NT2/D1 (cell line): ENCODE measurements at regions not wholly inside any gene's neighbourhood (a gene's known extent, or its start where the extent isn't known, plus 50 kb on each side); places are given as distances from the start of the nearest gene placed in this dataset.

Source experiments
- DNase-seq: peaks from one replicate; pipeline ENCODE4 v3.0.0-alpha.2; 2011; ENCODE audit warnings: low read depth, low spot score
- H3K27me3 ChIP-seq: 2 replicates; pipeline ENCODE4 v1.6.0; 2011; ENCODE audit warnings: mild to moderate bottlenecking; ENCODE audit not compliant: insufficient read length, insufficient read depth
- H3K36me3 ChIP-seq: 2 replicates; pipeline ENCODE4 v1.6.1; 2011; ENCODE audit warnings: mild to moderate bottlenecking, low read length, mixed read lengths; ENCODE audit not compliant: insufficient read depth, insufficient read length
- H3K4me1 ChIP-seq: 2 replicates; pipeline ENCODE4 v1.5.1; 2011; ENCODE audit not compliant: insufficient read depth, insufficient read length
- H3K4me3 ChIP-seq: 2 replicates; pipeline ENCODE4 v1.5.1; 2011; ENCODE audit warnings: low read depth; ENCODE audit not compliant: insufficient read length
- H3K9ac ChIP-seq: 2 replicates; pipeline ENCODE4 v1.6.0; 2011; ENCODE audit warnings: low read depth; ENCODE audit not compliant: insufficient read length
- H3K9me3 ChIP-seq: 2 replicates; pipeline ENCODE4 v1.5.1; 2011; ENCODE audit warnings: mild to moderate bottlenecking, low read length; ENCODE audit not compliant: insufficient read depth
- SUZ12 ChIP-seq: IDR thresholded peaks from 2 replicates; pipeline ENCODE4 v1.6.1; 2011; ENCODE audit not compliant: insufficient read length, insufficient read depth; ENCODE audit errors: extremely low read depth
- YY1 ChIP-seq: IDR thresholded peaks from 2 replicates; pipeline ENCODE4 v1.6.1; 2011; ENCODE audit not compliant: insufficient read length, insufficient read depth
- ZNF274 ChIP-seq: IDR thresholded peaks from 2 replicates; pipeline ENCODE4 v1.6.1; 2011; ENCODE audit warnings: mild to moderate bottlenecking, low read depth, low read length

GRCh38 chr16:88326611-88327485 is 55.9 kb upstream of the ZNF469 start:
- TF ChIP-seq YY1 = no peak
- no peak for TF ChIP-seq ZNF274
- TF ChIP-seq SUZ12 = no peak
- Histone ChIP-seq H3K9ac (no peak overlapping the region), H3K9me3 (no peaks in the 10 kb centered on the region), H3K36me3 (no peaks in the 10 kb centered on the region), H3K27me3 (no peaks in the 10 kb centered on the region), H3K4me3 (no peak overlapping the region), H3K4me1 (peaks cover 11% of the 10 kb centered on the region)
- DNase-seq = no peak

DNA sequence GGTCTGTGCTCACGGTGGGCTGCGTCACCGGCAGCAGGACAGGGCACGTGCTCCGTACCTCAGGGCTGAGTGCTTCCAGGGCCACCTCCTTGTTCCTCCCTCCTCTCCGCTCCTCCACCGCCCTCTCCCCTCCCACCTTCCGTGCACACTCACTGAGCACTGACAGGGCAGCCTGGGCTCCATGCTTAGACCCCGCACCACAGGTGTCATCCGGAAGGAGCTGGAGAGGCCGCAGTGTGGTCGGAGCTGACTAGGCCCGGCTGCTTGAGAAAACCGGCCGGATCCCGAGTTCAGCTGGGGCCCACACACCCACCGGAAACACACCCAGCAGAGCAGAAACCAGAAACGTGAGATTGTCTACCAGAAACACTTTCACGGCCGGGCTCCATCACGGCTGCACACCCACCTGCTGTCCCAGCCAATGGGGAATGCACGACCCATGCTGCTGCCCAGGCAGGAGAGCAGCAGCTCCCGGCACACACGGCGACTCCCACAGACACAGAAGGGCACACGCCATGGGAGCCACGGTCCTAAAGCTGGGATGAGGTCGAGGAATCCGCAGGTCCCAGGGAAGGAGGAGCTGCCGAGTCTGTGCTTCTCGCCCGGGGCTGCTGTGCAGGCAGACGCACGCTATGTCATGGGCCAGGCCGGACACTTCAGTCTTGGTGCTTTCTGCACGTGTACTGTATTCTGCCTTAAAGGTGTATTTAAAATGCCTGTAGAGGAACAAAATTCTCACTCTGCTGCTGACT is 55.0 kb upstream of the ZNF469 start:
- no peak overlapping the region for H3K9ac ChIP-seq
- H3K4me1 ChIP-seq = peaks cover 14% of the 10 kb centered on the region
- TF ChIP-seq YY1 (no peak), SUZ12 (no peak), ZNF274 (no peak)
- H3K9me3 ChIP-seq = no peaks in the 10 kb centered on the region
- no peaks in the 10 kb centered on the region for H3K36me3 ChIP-seq
- H3K4me3 ChIP-seq = no peak overlapping the region
- H3K27me3 ChIP-seq = no peaks in the 10 kb centered on the region
- DNase-seq = no peak

DNA sequence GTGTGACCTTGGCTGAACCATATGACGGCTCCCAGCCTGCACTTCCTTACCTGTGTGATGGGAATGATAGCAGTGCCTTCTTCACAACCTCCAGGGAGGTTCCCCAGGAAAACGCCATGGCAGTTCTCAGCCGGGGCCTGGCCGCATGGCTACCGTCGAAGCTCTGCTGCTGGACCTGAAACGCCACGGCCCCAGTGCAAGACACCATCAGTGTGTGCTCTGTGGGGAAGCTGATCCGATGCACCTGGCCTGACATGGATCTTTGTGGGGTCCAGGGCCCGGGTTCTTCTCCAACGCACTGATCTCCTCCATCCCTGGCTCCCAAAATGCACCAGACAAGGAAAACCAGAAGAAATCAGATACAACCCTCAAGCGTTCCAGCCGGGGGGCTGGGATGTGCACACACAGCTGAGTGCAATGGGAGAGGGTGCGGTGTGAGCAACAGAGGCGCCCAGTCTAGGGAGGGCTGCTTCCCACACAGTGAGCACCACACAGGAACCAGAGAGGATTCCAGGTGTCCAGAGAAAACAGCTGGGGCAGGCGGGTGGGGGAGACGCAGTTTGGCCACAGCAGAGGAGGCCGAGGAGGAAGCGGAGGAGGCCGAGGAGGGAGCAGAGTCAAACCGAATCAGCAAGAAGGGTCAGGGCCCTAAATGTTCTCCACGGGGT is 54.3 kb upstream of the ZNF469 start:
- H3K36me3 ChIP-seq = no peaks in the 10 kb centered on the region
- peaks cover 14% of the 10 kb centered on the region for H3K4me1 ChIP-seq
- H3K27me3 ChIP-seq = no peaks in the 10 kb centered on the region
- no peak overlapping the region for H3K9ac ChIP-seq
- TF ChIP-seq ZNF274 (no peak), SUZ12 (no peak), YY1 (no peak)
- no peak for DNase-seq
- H3K9me3 ChIP-seq = no peaks in the 10 kb centered on the region
- no peak overlapping the region for H3K4me3 ChIP-seq

- Histone ChIP-seq H3K9me3 (no peaks in the 10 kb centered on the region), H3K4me1 (peaks cover 14% of the 10 kb centered on the region), H3K27me3 (no peaks in the 10 kb centered on the region), H3K4me3 (no peak overlapping the region), H3K36me3 (no peaks in the 10 kb centered on the region), H3K9ac (no peak overlapping the region)
- TF ChIP-seq SUZ12 (no peak), YY1 (no peak), ZNF274 (no peak)
- no peak for DNase-seq
These were observed 52.7 kb upstream of the ZNF469 start for GRCh38 chr16:88329726-88330700.

DNA sequence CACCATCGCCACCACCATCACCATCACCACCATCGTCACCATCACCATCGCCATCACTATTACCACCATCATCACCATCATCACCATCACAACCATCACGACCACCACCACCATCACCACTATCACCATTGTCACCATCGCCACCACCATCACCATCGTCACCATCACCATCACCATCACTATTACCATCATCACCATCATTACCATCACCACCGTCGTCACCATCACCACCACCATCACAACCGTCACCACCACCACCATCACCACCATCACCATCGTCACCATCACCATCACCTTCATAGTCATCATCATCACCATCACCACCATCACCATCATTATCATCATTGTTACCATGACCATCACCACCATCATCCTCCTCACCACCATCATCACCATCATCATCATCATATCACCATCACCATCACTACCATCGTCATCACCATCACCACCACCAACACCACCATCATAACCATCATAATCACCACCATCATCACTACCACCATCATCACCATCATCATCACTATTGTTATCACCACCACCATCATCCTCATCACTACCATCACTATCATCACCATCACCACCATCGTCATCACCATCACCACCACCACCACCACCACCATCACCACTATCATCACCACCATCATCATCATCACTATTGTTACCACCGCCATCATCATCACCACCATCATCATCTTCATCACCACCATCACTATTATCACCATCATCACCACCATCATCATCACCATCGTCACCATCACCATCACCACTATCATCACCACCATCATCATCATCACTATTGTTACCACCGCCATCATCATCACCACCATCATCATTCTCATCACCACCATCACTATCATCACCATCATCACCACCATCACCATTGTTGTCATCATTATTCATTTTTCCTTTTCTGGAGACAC is 51.5 kb upstream of the ZNF469 start:
- no peak for TF ChIP-seq YY1
- TF ChIP-seq ZNF274 = no peak
- no peak for TF ChIP-seq SUZ12
- no peak overlapping the region for H3K4me3 ChIP-seq
- H3K9me3 ChIP-seq = peaks cover 4% of the 10 kb centered on the region; the same call in 1 of the 2 replicates
- H3K4me1 ChIP-seq = peaks cover 14% of the 10 kb centered on the region
- no peaks in the 10 kb centered on the region for H3K36me3 ChIP-seq
- no peak overlapping the region for H3K9ac ChIP-seq
- DNase-seq = no peak
- no peaks in the 10 kb centered on the region for H3K27me3 ChIP-seq
